PC-3 (cell line): ENCODE measurements at regions not wholly inside any gene's neighbourhood (a gene's known extent, or its start where the extent isn't known, plus 50 kb on each side); places are given as distances from the start of the nearest gene placed in this dataset.

ENCODE experiments used
- ATAC-seq: fragments of 200-7000 bp; cut with Tn5 transposase; 2 replicates; pipeline ENCODE4 v1.9.1; 2020; ENCODE audit warnings: mild to moderate bottlenecking, moderate library complexity
- BruUV-seq: library from RNA; stranded (reverse); fragments of 400-500 nt; replicated peaks from 2 replicates; lab custom pipeline; 2021; lab: Mats Ljungman, UMichigan
- CTCF ChIA-PET: fragments of 300-600 bp; sonication (Branson Sonifier 250); formaldehyde crosslinking; loops from one replicate; lab custom pipeline; 2022; ENCODE audit warnings: antibody characterized with exemption; lab: Charles Lee
- POLR2A ChIA-PET: fragments of 300-600 bp; sonication (Branson Sonifier 250); formaldehyde crosslinking; loops from one replicate; lab custom pipeline; 2022; ENCODE audit warnings: antibody characterized with exemption; ENCODE audit not compliant: unreplicated experiment; lab: Charles Lee
- DNase-seq: peaks from one replicate; pipeline ENCODE4 v3.0.0-alpha.2; 2015
- H2AFZ ChIP-seq: fragments of 300-600 bp; sonication (generic); 2 replicates; pipeline ENCODE4 v1.6.0; 2016; ENCODE audit warnings: antibody characterized with exemption, low read length
- H3F3A ChIP-seq: fragments of 300-600 bp; sonication (generic); one replicate; pipeline ENCODE4 v1.6.0; 2017; ENCODE audit warnings: antibody characterized with exemption, low read length, control low read depth, mild to moderate bottlenecking; ENCODE audit not compliant: unreplicated experiment
- H3K27ac ChIP-seq: fragments of 300-600 bp; sonication (generic); 2 replicates; pipeline ENCODE4 v1.5.1; 2016; ENCODE audit warnings: mild to moderate bottlenecking, low read length
- H3K27me3 ChIP-seq: fragments of 300-600 bp; sonication (generic); 2 replicates; pipeline ENCODE4 v1.6.1; 2016; ENCODE audit warnings: low read length, mixed read lengths
- H3K36me3 ChIP-seq: fragments of 300-600 bp; sonication (generic); 2 replicates; pipeline ENCODE4 v1.6.1; 2016; ENCODE audit warnings: low read depth, mixed run types, low read length, mixed read lengths
- H3K4me1 ChIP-seq: fragments of 300-600 bp; sonication (generic); 2 replicates; pipeline ENCODE4 v1.5.1; 2016; ENCODE audit warnings: low read length; ENCODE audit not compliant: insufficient read depth
- H3K4me2 ChIP-seq: fragments of 300-600 bp; sonication (generic); 2 replicates; pipeline ENCODE4 v1.6.0; 2016; ENCODE audit warnings: low read length
- H3K4me3 ChIP-seq: fragments of 300-600 bp; sonication (generic); 2 replicates; pipeline ENCODE4 v1.5.1; 2016; ENCODE audit warnings: mild to moderate bottlenecking, low read length, mixed read lengths
- H3K79me2 ChIP-seq: fragments of 300-600 bp; sonication (generic); 2 replicates; pipeline ENCODE4 v1.6.1; 2017; ENCODE audit warnings: low read length, mixed read lengths
- H3K9ac ChIP-seq: fragments of 300-600 bp; sonication (generic); 2 replicates; pipeline ENCODE4 v1.6.0; 2016; ENCODE audit warnings: mild to moderate bottlenecking, low read length
- H3K9me2 ChIP-seq: fragments of 300-600 bp; sonication (generic); replicated peaks from 2 replicates; pipeline ENCODE4 v1.6.1; 2016; ENCODE audit warnings: mixed run types, low read length, mixed read lengths
- H3K9me3 ChIP-seq: fragments of 300-600 bp; sonication (generic); 2 replicates; pipeline ENCODE4 v1.6.1; 2016; ENCODE audit warnings: low read length, mixed read lengths
- H4K20me1 ChIP-seq: fragments of 300-600 bp; sonication (generic); 2 replicates; pipeline ENCODE4 v1.6.1; 2016; ENCODE audit warnings: low read length, mixed read lengths
- EZH2 ChIP-seq: fragments of 300-600 bp; sonication (generic); IDR thresholded peaks from one replicate; pipeline ENCODE4 v1.6.1; 2017; ENCODE audit warnings: antibody characterized with exemption, mild to moderate bottlenecking, low read length; ENCODE audit not compliant: unreplicated experiment
- EZH2phosphoT487 ChIP-seq: fragments of 300-600 bp; sonication (generic); IDR thresholded peaks from 2 replicates; pipeline ENCODE4 v1.6.1; 2018; ENCODE audit warnings: mild to moderate bottlenecking, antibody characterized with exemption, low read length, borderline replicate concordance
- intact Hi-C: fragments of 100-400 bp; cut with micrococcal nuclease; formaldehyde crosslinking; loops from 2 replicates; pipeline ENCODE4 v1.9.0; 2023
- TF ChIP-seq, protein P1 (sequence below): fragments of 300-600 bp; sonication (generic); conservative IDR thresholded peaks from 2 replicates; pipeline ENCODE4 v1.5.1; 2017; ENCODE audit warnings: antibody characterized with exemption, low read depth, mild to moderate bottlenecking, low read length

GRCh38 chr10:123327450-123327849 is 173.2 kb downstream of the BUB3 start:
- CTCF ChIA-PET: no interaction called here
- H3K4me3 ChIP-seq: no peak overlapping the region

GRCh38 chr10:123327896-123328295 is 173.7 kb downstream of the BUB3 start:
- Histone ChIP-seq H3K4me1 (peaks cover 10% of the 10 kb centered on the region), H2AFZ (no peak overlapping the region), H3K9me2 (no peaks in the 10 kb centered on the region), H3K27ac (no peak overlapping the region), H3K4me3 (no peak overlapping the region), H3K9me3 (no peaks in the 10 kb centered on the region), H3K9ac (no peak overlapping the region), H3K27me3 (no peaks in the 10 kb centered on the region), H3K4me2 (no peak overlapping the region), H3F3A (no peaks in the 10 kb centered on the region), H3K36me3 (no peaks in the 10 kb centered on the region), H3K79me2 (no peaks in the 10 kb centered on the region), H4K20me1 (no peaks in the 10 kb centered on the region)
- intact Hi-C loops: no loop called here
- ChIA-PET POLR2A (no interaction called here), CTCF (no interaction called here)
- BruUV-seq: no TSS peak
- ATAC-seq (no peak), DNase-seq (no peak)
- TF ChIP-seq EZH2 (no peak), EZH2phosphoT487 (no peak)

More at GRCh38 chr10:123327450-123327849, 173.2 kb downstream of the BUB3 start:
- no peaks in the 10 kb centered on the region for H3K9me3 ChIP-seq
- POLR2A ChIA-PET: no interaction called here
- no peak overlapping the region for H3K4me2 ChIP-seq
- no peak overlapping the region for H3K9ac ChIP-seq
- H3K27ac ChIP-seq: no peak overlapping the region
- DNase-seq (no peak), ATAC-seq (no peak)
- no TSS peak for BruUV-seq
- no peaks in the 10 kb centered on the region for H3F3A ChIP-seq
- no peak overlapping the region for H2AFZ ChIP-seq
- H4K20me1 ChIP-seq: no peaks in the 10 kb centered on the region
- TF ChIP-seq, protein P1, sequence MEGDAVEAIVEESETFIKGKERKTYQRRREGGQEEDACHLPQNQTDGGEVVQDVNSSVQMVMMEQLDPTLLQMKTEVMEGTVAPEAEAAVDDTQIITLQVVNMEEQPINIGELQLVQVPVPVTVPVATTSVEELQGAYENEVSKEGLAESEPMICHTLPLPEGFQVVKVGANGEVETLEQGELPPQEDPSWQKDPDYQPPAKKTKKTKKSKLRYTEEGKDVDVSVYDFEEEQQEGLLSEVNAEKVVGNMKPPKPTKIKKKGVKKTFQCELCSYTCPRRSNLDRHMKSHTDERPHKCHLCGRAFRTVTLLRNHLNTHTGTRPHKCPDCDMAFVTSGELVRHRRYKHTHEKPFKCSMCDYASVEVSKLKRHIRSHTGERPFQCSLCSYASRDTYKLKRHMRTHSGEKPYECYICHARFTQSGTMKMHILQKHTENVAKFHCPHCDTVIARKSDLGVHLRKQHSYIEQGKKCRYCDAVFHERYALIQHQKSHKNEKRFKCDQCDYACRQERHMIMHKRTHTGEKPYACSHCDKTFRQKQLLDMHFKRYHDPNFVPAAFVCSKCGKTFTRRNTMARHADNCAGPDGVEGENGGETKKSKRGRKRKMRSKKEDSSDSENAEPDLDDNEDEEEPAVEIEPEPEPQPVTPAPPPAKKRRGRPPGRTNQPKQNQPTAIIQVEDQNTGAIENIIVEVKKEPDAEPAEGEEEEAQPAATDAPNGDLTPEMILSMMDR: no peak
- no peak for TF ChIP-seq EZH2
- no peak for TF ChIP-seq EZH2phosphoT487
- intact Hi-C loops: no loop called here
- H3K27me3 ChIP-seq: no peaks in the 10 kb centered on the region
- H3K79me2 ChIP-seq: no peaks in the 10 kb centered on the region
- peaks cover 10% of the 10 kb centered on the region for H3K4me1 ChIP-seq
- H3K9me2 ChIP-seq: no peaks in the 10 kb centered on the region
- H3K36me3 ChIP-seq: no peaks in the 10 kb centered on the region

- H4K20me1 ChIP-seq: no peaks in the 10 kb centered on the region
- CTCF ChIA-PET: no interaction called here
- peak; percentile 69 for DNase-seq
- POLR2A ChIA-PET: no interaction called here
- no peaks in the 10 kb centered on the region for H3K9me2 ChIP-seq
- H3F3A ChIP-seq: no peaks in the 10 kb centered on the region
- BruUV-seq: no TSS peak
- TF ChIP-seq EZH2 (no peak), EZH2phosphoT487 (no peak)
- no peak overlapping the region for H3K9ac ChIP-seq
- H3K4me3 ChIP-seq: no peak overlapping the region
- no peaks in the 10 kb centered on the region for H3K79me2 ChIP-seq
- H3K9me3 ChIP-seq: no peaks in the 10 kb centered on the region
- H3K36me3 ChIP-seq: no peaks in the 10 kb centered on the region
- no peaks in the 10 kb centered on the region for H3K27me3 ChIP-seq
- H3K4me1 ChIP-seq: peaks cover 6% of the 10 kb centered on the region
- H3K4me2 ChIP-seq: no peak overlapping the region
- intact Hi-C loops: loop anchor here (1.0 kb wide), 1 partner anchor 47 kb away; no protein-coding TSS in a partner anchor
- peak; percentile 93 for ATAC-seq
- peak overlapping the region; percentile 21; the same call in 1 of the 2 replicates for H3K27ac ChIP-seq
- H2AFZ ChIP-seq: no peak overlapping the region
Observed at GRCh38 chr10:123331438-123331837, 177.2 kb downstream of the BUB3 start.

DNA sequence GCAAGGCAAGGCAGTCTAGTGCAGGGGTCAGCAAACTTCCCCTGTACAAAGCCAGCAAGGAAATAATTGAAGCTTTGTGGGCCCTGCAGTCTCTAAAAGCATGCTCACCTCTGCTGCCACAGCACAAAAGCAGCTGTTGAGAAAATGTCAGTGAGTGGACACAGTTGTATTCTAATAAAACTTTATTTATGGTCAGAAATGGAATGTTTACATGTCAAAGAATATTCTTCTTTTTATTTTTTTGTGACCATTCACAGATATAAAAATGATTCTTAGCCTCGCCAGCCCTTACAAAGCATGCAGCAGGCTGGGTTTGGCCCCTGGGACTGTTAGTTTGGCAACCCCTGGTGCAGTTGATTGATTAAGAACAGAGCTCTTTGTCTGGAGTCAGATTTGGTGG is 192.4 kb downstream of the BUB3 start:
- DNase-seq (no peak), ATAC-seq (no peak)
- ChIA-PET CTCF (no interaction called here), POLR2A (no interaction called here)
- Histone ChIP-seq H3K9me2 (no peaks in the 10 kb centered on the region), H3K4me1 (no peaks in the 10 kb centered on the region), H3F3A (no peaks in the 10 kb centered on the region), H3K27me3 (no peaks in the 10 kb centered on the region), H3K4me2 (no peak overlapping the region), H3K79me2 (no peaks in the 10 kb centered on the region), H3K27ac (no peak overlapping the region), H3K9me3 (no peaks in the 10 kb centered on the region), H4K20me1 (no peaks in the 10 kb centered on the region), H3K4me3 (no peak overlapping the region), H3K36me3 (no peaks in the 10 kb centered on the region), H3K9ac (no peak overlapping the region), H2AFZ (no peak overlapping the region)
- intact Hi-C loops: no loop called here
- TF ChIP-seq EZH2 (no peak), EZH2phosphoT487 (no peak)
- TF ChIP-seq, protein P1: no peak
- no TSS peak for BruUV-seq
